Loucy (cell line): ENCODE measurements at regions not wholly inside any gene's neighbourhood (a gene's known extent, or its start where the extent isn't known, plus 50 kb on each side); places are given as distances from the start of the nearest gene placed in this dataset.

Experiments used
- H2AFZ ChIP-seq: fragments of 200-600 bp; sonication (generic); 2 replicates; pipeline ENCODE4 v1.6.0; 2016; ENCODE audit warnings: antibody characterized with exemption, mild to moderate bottlenecking, low read length, moderate library complexity
- H3F3A ChIP-seq: fragments of 200-600 bp; 2 replicates; pipeline ENCODE4 v1.6.0; 2016; ENCODE audit warnings: antibody characterized with exemption, low read depth, mild to moderate bottlenecking
- H3K27me3 ChIP-seq: fragments of 200-600 bp; sonication (generic); 2 replicates; pipeline ENCODE4 v1.6.1; 2014; ENCODE audit warnings: low read length, mild to moderate bottlenecking; ENCODE audit not compliant: insufficient read depth, poor library complexity, severe bottlenecking
- H3K36me3 ChIP-seq: fragments of 200-600 bp; sonication (generic); 2 replicates; pipeline ENCODE4 v1.6.1; 2016; ENCODE audit warnings: low read length; ENCODE audit not compliant: insufficient read depth
- H3K4me1 ChIP-seq: fragments of 200-600 bp; sonication (generic); 2 replicates; pipeline ENCODE4 v1.5.1; 2014; ENCODE audit warnings: low read length, mild to moderate bottlenecking; ENCODE audit not compliant: insufficient read depth, poor library complexity, severe bottlenecking
- H3K4me2 ChIP-seq: fragments of 200-600 bp; sonication (generic); 2 replicates; pipeline ENCODE4 v1.6.0; 2014; ENCODE audit warnings: antibody characterized with exemption, low read length, low read depth, mild to moderate bottlenecking; ENCODE audit not compliant: poor library complexity, severe bottlenecking
- H3K4me3 ChIP-seq: fragments of 200-600 bp; sonication (generic); 2 replicates; pipeline ENCODE4 v1.5.1; 2014; ENCODE audit warnings: low read length, mild to moderate bottlenecking, mixed read lengths; ENCODE audit not compliant: poor library complexity, severe bottlenecking
- H3K79me2 ChIP-seq: fragments of 200-600 bp; sonication (generic); 2 replicates; pipeline ENCODE4 v1.6.1; 2014; ENCODE audit warnings: low read length; ENCODE audit not compliant: insufficient read depth
- H3K9ac ChIP-seq: fragments of 200-600 bp; sonication (generic); 2 replicates; pipeline ENCODE4 v1.6.0; 2014; ENCODE audit warnings: mild to moderate bottlenecking, low read depth, low read length, moderate library complexity; ENCODE audit not compliant: poor library complexity, severe bottlenecking
- H3K9me2 ChIP-seq: fragments of 200-600 bp; sonication (generic); replicated peaks from 2 replicates; pipeline ENCODE4 v1.6.1; 2016; ENCODE audit warnings: low read depth, low read length, mixed read lengths
- H3K9me3 ChIP-seq: fragments of 200-600 bp; sonication (generic); 2 replicates; pipeline ENCODE4 v1.6.1; 2014; ENCODE audit warnings: mild to moderate bottlenecking, antibody characterized with exemption, low read length, low read depth; ENCODE audit not compliant: insufficient read depth
- H4K20me1 ChIP-seq: fragments of 200-600 bp; sonication (generic); 2 replicates; pipeline ENCODE4 v1.6.0; 2014; ENCODE audit warnings: antibody characterized with exemption, low read length, mild to moderate bottlenecking; ENCODE audit not compliant: insufficient read depth, poor library complexity, severe bottlenecking
- CTCF ChIP-seq: fragments of 200-600 bp; sonication (generic); conservative IDR thresholded peaks from 2 replicates; pipeline ENCODE4 v1.5.1; 2014; ENCODE audit warnings: mild to moderate bottlenecking, antibody characterized with exemption, low read length
- EZH2phosphoT487 ChIP-seq: fragments of 200-600 bp; IDR thresholded peaks from 2 replicates; pipeline ENCODE4 v1.6.1; 2018; ENCODE audit warnings: antibody characterized with exemption, mild to moderate bottlenecking, moderate library complexity, borderline replicate concordance

DNA sequence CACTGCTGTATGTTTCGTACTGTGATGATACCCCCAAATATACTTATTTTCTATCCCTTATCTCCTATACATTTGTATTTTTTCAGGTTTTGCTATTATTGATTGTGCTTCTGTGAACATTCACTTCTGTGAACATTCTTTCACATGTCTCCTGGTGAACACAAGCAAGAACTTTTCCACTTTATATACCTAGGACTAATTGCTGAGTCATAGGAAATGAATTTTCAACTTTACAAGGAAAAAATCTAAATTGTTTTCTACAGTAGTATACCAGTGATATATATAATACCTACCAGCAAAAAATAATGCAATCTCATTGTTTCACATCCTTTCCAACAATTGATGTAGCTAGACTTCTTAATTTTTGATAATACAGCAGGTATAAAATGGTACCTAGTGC lies 139.5 kb upstream of the MAGEB18 start:
- Histone ChIP-seq H3F3A (no peaks in the 10 kb centered on the region), H3K9ac (no peak overlapping the region), H3K4me3 (no peak overlapping the region), H4K20me1 (no peaks in the 10 kb centered on the region), H3K4me2 (no peak overlapping the region), H3K27me3 (no peaks in the 10 kb centered on the region), H2AFZ (no peak overlapping the region), H3K9me3 (no peaks in the 10 kb centered on the region), H3K4me1 (no peaks in the 10 kb centered on the region), H3K36me3 (no peaks in the 10 kb centered on the region), H3K79me2 (no peaks in the 10 kb centered on the region), H3K9me2 (no peaks in the 10 kb centered on the region)
- TF ChIP-seq EZH2phosphoT487, result no peak
- TF ChIP-seq CTCF, result no peak

DNA sequence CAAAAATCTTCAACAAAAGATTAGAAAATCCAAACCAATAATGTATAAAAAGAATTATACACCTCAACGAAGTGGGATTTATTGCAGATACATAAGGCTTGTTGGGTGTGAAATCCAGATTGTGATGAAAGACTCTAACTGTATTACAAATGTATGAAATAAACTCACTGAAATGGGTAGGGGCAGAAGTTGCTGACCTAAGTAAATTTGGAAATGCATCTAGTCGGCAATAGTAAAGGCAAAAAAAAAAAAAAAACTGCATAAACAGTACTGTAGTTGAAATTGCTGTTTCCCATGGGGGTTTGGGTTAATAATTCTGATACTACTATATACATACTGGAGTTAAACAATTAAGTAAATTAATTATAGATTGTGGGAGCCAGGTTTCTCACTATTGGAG lies 130.7 kb upstream of the MAGEB18 start:
- H3K9me3 ChIP-seq, result no peaks in the 10 kb centered on the region
- TF ChIP-seq EZH2phosphoT487 (no peak), CTCF (no peak)
- no peak overlapping the region for H3K4me2 ChIP-seq
- no peaks in the 10 kb centered on the region for H3K9me2 ChIP-seq
- no peaks in the 10 kb centered on the region for H3K27me3 ChIP-seq
- H3K9ac ChIP-seq, result no peak overlapping the region
- H3F3A ChIP-seq, result no peaks in the 10 kb centered on the region
- no peaks in the 10 kb centered on the region for H3K79me2 ChIP-seq
- no peak overlapping the region for H3K4me3 ChIP-seq
- no peaks in the 10 kb centered on the region for H3K4me1 ChIP-seq
- no peaks in the 10 kb centered on the region for H4K20me1 ChIP-seq
- H3K36me3 ChIP-seq, result no peaks in the 10 kb centered on the region
- no peak overlapping the region for H2AFZ ChIP-seq

GRCh38 chrX:26008042-26008441 lies 130.1 kb upstream of the MAGEB18 start:
- no peaks in the 10 kb centered on the region for H3K27me3 ChIP-seq
- TF ChIP-seq CTCF (no peak), EZH2phosphoT487 (no peak)
- H2AFZ ChIP-seq, result no peak overlapping the region
- H4K20me1 ChIP-seq, result no peaks in the 10 kb centered on the region
- H3F3A ChIP-seq, result no peaks in the 10 kb centered on the region
- H3K36me3 ChIP-seq, result no peaks in the 10 kb centered on the region
- H3K9me2 ChIP-seq, result no peaks in the 10 kb centered on the region
- H3K9ac ChIP-seq, result no peak overlapping the region
- H3K9me3 ChIP-seq, result no peaks in the 10 kb centered on the region
- no peaks in the 10 kb centered on the region for H3K79me2 ChIP-seq
- H3K4me2 ChIP-seq, result no peak overlapping the region
- H3K4me3 ChIP-seq, result no peak overlapping the region
- H3K4me1 ChIP-seq, result no peaks in the 10 kb centered on the region
